H1 (cell line): ENCODE measurements at regions not wholly inside any gene's neighbourhood (a gene's known extent, or its start where the extent isn't known, plus 50 kb on each side); places are given as distances from the start of the nearest gene placed in this dataset.
A peak's percentile ranks its signal among the peaks of the same experiment; 100 is the strongest.

Experiments
- CTCF ChIA-PET: fragments of 300-600 bp; sonication (Branson Sonifier 250); formaldehyde crosslinking; loops from one replicate; lab custom pipeline; 2021; ENCODE audit not compliant: partially characterized antibody; lab: Charles Lee
- POLR2A ChIA-PET: fragments of 300-600 bp; sonication (Branson Sonifier 250); formaldehyde crosslinking; loops from one replicate; lab custom pipeline; 2021; ENCODE audit warnings: inconsistent platforms; ENCODE audit not compliant: partially characterized antibody; lab: Charles Lee
- DNase-seq, 2 experiments: peaks; one replicate each; pipeline versions ENCODE4 v3.0.0 to v3.0.0-alpha.2; 2010 to 2022; ENCODE audit warnings: low spot score in 2 of 2, low read depth in 1 of 2, mixed read lengths in 1 of 2
- FAIRE-seq: peaks from 2 replicates; lab custom pipeline; 2011; peaks lifted over from hg19 to GRCh38; lab: Jason Lieb, UNC
- H2AFZ ChIP-seq: 2 replicates; pipeline ENCODE4 v1.8.1; 2012; ENCODE audit warnings: low read length, inconsistent platforms
- H2AK5ac ChIP-seq: 2 replicates; pipeline ENCODE4 v1.6.1; 2013; ENCODE audit warnings: low read depth, low read length
- H2BK120ac ChIP-seq: replicated peaks from 2 replicates; pipeline ENCODE3; 2013; ENCODE audit warnings: low read depth, low read length, inconsistent platforms
- H2BK12ac ChIP-seq: 2 replicates; pipeline ENCODE4 v1.6.1; 2013; ENCODE audit warnings: low read depth, low read length
- H2BK15ac ChIP-seq: 2 replicates; pipeline ENCODE4 v1.6.1; 2013; ENCODE audit warnings: low read length
- H2BK20ac ChIP-seq: 2 replicates; pipeline ENCODE4 v1.6.1; 2013; ENCODE audit warnings: low read length
- H2BK5ac ChIP-seq: 2 replicates; pipeline ENCODE4 v1.6.1; 2013; ENCODE audit warnings: low read depth, low read length
- H3K14ac ChIP-seq: 2 replicates; pipeline ENCODE4 v1.6.1; 2013; ENCODE audit warnings: inconsistent platforms; ENCODE audit not compliant: insufficient read length
- H3K18ac ChIP-seq: 2 replicates; pipeline ENCODE4 v1.6.1; 2013; ENCODE audit warnings: low read length; ENCODE audit errors: extremely low read depth
- H3K23ac ChIP-seq: 2 replicates; pipeline ENCODE4 v1.6.1; 2013; ENCODE audit warnings: inconsistent platforms; ENCODE audit not compliant: insufficient read length
- H3K23me2 ChIP-seq: 2 replicates; pipeline ENCODE4 v1.6.1; 2013; ENCODE audit warnings: low read depth, low read length
- H3K27ac ChIP-seq: 2 replicates; pipeline ENCODE4 v1.6.1; 2011; ENCODE audit warnings: low read depth, low read length, inconsistent platforms
- H3K27me3 ChIP-seq, 4 experiments: replicated peaks in 1 of 4; 1 replicate in 1 of 4; 2 replicates in 3 of 4; pipeline versions ENCODE4 v1.6.1 to v1.8.1; 2011 to 2013; ENCODE audit warnings: low read length in 3 of 4, mild to moderate bottlenecking in 3 of 4, inconsistent platforms in 2 of 4, mixed read lengths in 2 of 4, moderate library complexity in 1 of 4; ENCODE audit not compliant: control insufficient read depth in 3 of 4, insufficient read depth in 3 of 4; ENCODE audit errors: extremely low read depth in 1 of 4
- H3K36me3 ChIP-seq, 4 experiments: 2 replicates each; pipeline versions ENCODE4 v1.6.1 to v1.8.1; 2011 to 2013; ENCODE audit warnings: mild to moderate bottlenecking in 4 of 4, low read length in 3 of 4, moderate library complexity in 2 of 4, control low read depth in 1 of 4, inconsistent platforms in 1 of 4; ENCODE audit not compliant: insufficient read depth in 4 of 4, control insufficient read depth in 2 of 4
- H3K4ac ChIP-seq: replicated peaks from 2 replicates; pipeline ENCODE3; 2013; ENCODE audit warnings: low read length, low read depth, mixed read lengths, inconsistent platforms; ENCODE audit not compliant: insufficient read length
- H3K4me1 ChIP-seq, 4 experiments: replicated peaks in 1 of 4; 1 replicate in 1 of 4; 2 replicates in 3 of 4; pipeline versions ENCODE4 v1.6.1 to v1.8.1; 2011 to 2013; ENCODE audit warnings: low read length in 3 of 4, inconsistent platforms in 2 of 4, mixed read lengths in 1 of 4; ENCODE audit not compliant: insufficient read depth in 4 of 4, control insufficient read depth in 3 of 4
- H3K4me2 ChIP-seq, 2 experiments: 2 replicates each; pipeline versions ENCODE4 v1.6.1 to v1.8.1; 2011 to 2013; ENCODE audit warnings: low read depth in 2 of 2, low read length in 2 of 2, control low read depth in 1 of 2, inconsistent platforms in 1 of 2, mild to moderate bottlenecking in 1 of 2; ENCODE audit not compliant: insufficient read depth in 1 of 2
- H3K4me3 ChIP-seq, 4 experiments: fragments of 200-600, 300-600 bp in 1 of 4; sonication (generic), shearing (Covaris generic), sonication (Bioruptor Twin) in 1 of 4; 2 replicates each; pipeline versions ENCODE4 v1.5.1 to v1.8.1; 2011 to 2016; ENCODE audit warnings: low read length in 4 of 4, low read depth in 3 of 4, control low read depth in 2 of 4, inconsistent platforms in 2 of 4, mild to moderate bottlenecking in 2 of 4, mixed read lengths in 1 of 4, moderate library complexity in 1 of 4; ENCODE audit not compliant: insufficient read depth in 2 of 4; ENCODE audit errors: extremely low read depth in 1 of 4
- H3K56ac ChIP-seq: replicated peaks from 2 replicates; pipeline ENCODE3; 2013; ENCODE audit warnings: low read depth, mild to moderate bottlenecking, mixed read lengths, low read length, inconsistent platforms; ENCODE audit not compliant: insufficient read length
- H3K79me1 ChIP-seq: 2 replicates; pipeline ENCODE4 v1.6.1; 2013; ENCODE audit warnings: low read depth, low read length, control low read depth
- H3K79me2 ChIP-seq, 2 experiments: 2 replicates each; pipeline versions ENCODE4 v1.6.1 to v1.8.1; 2012 to 2013; ENCODE audit warnings: low read length in 2 of 2, mild to moderate bottlenecking in 2 of 2, inconsistent platforms in 1 of 2; ENCODE audit not compliant: insufficient read depth in 2 of 2, control insufficient read depth in 1 of 2
- H3K9ac ChIP-seq, 4 experiments: replicated peaks in 1 of 4; 1 replicate in 1 of 4; 2 replicates in 3 of 4; pipeline versions ENCODE4 v1.6.1 to v1.8.1; 2011 to 2013; ENCODE audit warnings: low read depth in 3 of 4, low read length in 3 of 4, control low read depth in 2 of 4, mild to moderate bottlenecking in 2 of 4, moderate library complexity in 2 of 4, inconsistent platforms in 1 of 4; ENCODE audit errors: extremely low read depth in 1 of 4
- H3K9me3 ChIP-seq, 2 experiments: 2 replicates each; pipeline versions ENCODE4 v1.6.1 to v1.8.1; 2012 to 2013; ENCODE audit warnings: mild to moderate bottlenecking in 2 of 2, moderate library complexity in 2 of 2, control low read depth in 1 of 2, inconsistent platforms in 1 of 2, low read depth in 1 of 2, low read length in 1 of 2, mixed read lengths in 1 of 2; ENCODE audit not compliant: insufficient read depth in 2 of 2
- H4K20me1 ChIP-seq, 2 experiments: replicated peaks in 1 of 2; 2 replicates each; pipeline versions ENCODE3 to v1.8.1; 2011 to 2013; ENCODE audit warnings: inconsistent platforms in 2 of 2, low read length in 2 of 2, mild to moderate bottlenecking in 1 of 2; ENCODE audit not compliant: insufficient read depth in 2 of 2, control insufficient read depth in 1 of 2
- H4K5ac ChIP-seq: 2 replicates; pipeline ENCODE4 v1.6.1; 2013; ENCODE audit warnings: low read length, low read depth, mixed read lengths, inconsistent platforms; ENCODE audit not compliant: insufficient read length
- H4K8ac ChIP-seq: 2 replicates; pipeline ENCODE4 v1.8.0; 2013; ENCODE audit warnings: mild to moderate bottlenecking, moderate library complexity, low read length, inconsistent platforms; ENCODE audit not compliant: insufficient read depth; ENCODE audit errors: extremely low read depth
- H4K91ac ChIP-seq: replicated peaks from 2 replicates; pipeline ENCODE3; 2013; ENCODE audit warnings: low read length, mixed read lengths, inconsistent platforms; ENCODE audit not compliant: insufficient read length
- CEBPB ChIP-seq: IDR thresholded peaks from 2 replicates; pipeline ENCODE4 v1.6.1; 2012; ENCODE audit warnings: low read depth, low read length
- GTF2F1 ChIP-seq: IDR thresholded peaks from 2 replicates; pipeline ENCODE4 v1.6.1; 2012; ENCODE audit warnings: low read depth, low read length, improper control_type of control experiment, borderline replicate concordance
- MAFK ChIP-seq: IDR thresholded peaks from 2 replicates; pipeline ENCODE4 v1.6.1; 2012; ENCODE audit warnings: low read depth, mild to moderate bottlenecking, improper control_type of control experiment, low read length
- POLR2AphosphoS5 ChIP-seq: IDR thresholded peaks from 2 replicates; pipeline ENCODE4 v1.6.1; 2011; ENCODE audit warnings: low read depth, low read length
- SIRT6 ChIP-seq: IDR thresholded peaks from one replicate; pipeline ENCODE4 v1.7.1; 2012; ENCODE audit warnings: low read length, inconsistent platforms
- SP4 ChIP-seq: IDR thresholded peaks from 2 replicates; pipeline ENCODE4 v1.6.1; 2012; ENCODE audit warnings: low read length, inconsistent platforms
- WGBS, 2 experiments: shearing (Covaris generic) in 1 of 2; methylation state at CpG; one replicate each; pipeline versions ENCODE4 v1.1.6 to v1.1.7; 2013 to 2015; ENCODE audit warnings: low lambda C conversion rate in 2 of 2, mixed read lengths in 2 of 2, inconsistent platforms in 1 of 2, low coverage in 1 of 2, missing lambda C conversion rate in 1 of 2; ENCODE audit not compliant: insufficient replicate concordance in 2 of 2, insufficient coverage in 1 of 2, insufficient read length in 1 of 2; ENCODE audit errors: extremely low coverage in 1 of 2, missing lambda C conversion rate in 1 of 2; 5-methylcytosine and 5-hydroxymethylcytosine counted together

- WGBS, 2 experiments = 95% methylated on average over 11 of the region's 11 CpGs; no CpG with 5 or more reads in 1 of the 2 experiments
- peak overlapping the region; percentile 86; the same call in 1 of the 2 replicates for H4K8ac ChIP-seq
- H3K23ac ChIP-seq = no peak overlapping the region
- no peak overlapping the region for H3K56ac ChIP-seq
- H2BK20ac ChIP-seq = no peak overlapping the region
- POLR2A ChIA-PET = no interaction called here
- H4K5ac ChIP-seq = no peak overlapping the region
- H2BK120ac ChIP-seq = no peak overlapping the region
- H3K79me2 ChIP-seq = no peaks in the 10 kb centered on the region
- H4K20me1 ChIP-seq = no peaks in the 10 kb centered on the region
- no peaks in the 10 kb centered on the region for H3K36me3 ChIP-seq
- no peaks in the 10 kb centered on the region for H3K79me1 ChIP-seq
- H2BK15ac ChIP-seq = no peak overlapping the region
- no peak overlapping the region for H3K27ac ChIP-seq
- no peak overlapping the region for H3K4ac ChIP-seq
- no peaks in the 10 kb centered on the region for H3K23me2 ChIP-seq
- H2AK5ac ChIP-seq = no peak overlapping the region
- no peak overlapping the region for H4K91ac ChIP-seq
- no peaks in the 10 kb centered on the region for H3K27me3 ChIP-seq
- no peak overlapping the region for H3K14ac ChIP-seq
- H3K18ac ChIP-seq = no peak overlapping the region
- TF ChIP-seq GTF2F1 = no peak
- TF ChIP-seq SIRT6 = no peak
- no peak for TF ChIP-seq SP4
- TF ChIP-seq MAFK = no peak
- no peak for TF ChIP-seq CEBPB
- no peak for TF ChIP-seq POLR2AphosphoS5
- TF ChIP-seq, all 59 proteins: peak for 0
- CTCF ChIA-PET = no interaction called here
- Histone ChIP-seq H3K4me2 (no peak overlapping the region), H3K9me3 (no peaks in the 10 kb centered on the region), H3K9ac (no peak overlapping the region), H3K4me1 (peaks cover 3 to 8% (median 6%) of the 10 kb centered on the region in 4 experiments; a peak in 5 of 7 replicates), H3K4me3 (no peak overlapping the region), H2BK12ac (no peak overlapping the region), H2BK5ac (no peak overlapping the region), H2AFZ (0 out of 2 replicates have a peak overlapping the region, but pooled peaks have one; percentile 30)
- DNase-seq (no peak), FAIRE-seq (no peak)
Measured at GRCh38 chr12:76252031-76252430, 96.2 kb downstream of the BBS10 start.
